HG03469 (cell line): ENCODE measurements at regions not wholly inside any gene's neighbourhood (a gene's known extent, or its start where the extent isn't known, plus 50 kb on each side); places are given as distances from the start of the nearest gene placed in this dataset.

Experiments
- ATAC-seq: cut with Tn5 transposase; IDR thresholded peaks from one replicate; pipeline ENCODE4 v1.9.1; 2021; ENCODE audit warnings: mild to moderate bottlenecking, moderate library complexity, moderate number of reproducible peaks; ENCODE audit not compliant: unreplicated experiment

GRCh38 chr10:3551761-3552160, 233.2 kb downstream of the KLF6 start:
- no peak for ATAC-seq

GRCh38 chr10:3549118-3549517, 235.9 kb downstream of the KLF6 start:
- no peak for ATAC-seq

- no peak for ATAC-seq
These were observed 236.3 kb downstream of the KLF6 start for GRCh38 chr10:3548702-3549101.

GRCh38 chr10:3548076-3548475, 236.9 kb downstream of the KLF6 start:
- ATAC-seq: no peak

- ATAC-seq: no peak
These were observed 240.4 kb downstream of the KLF6 start for GRCh38 chr10:3544561-3544960.

- no peak for ATAC-seq
These were observed 242.8 kb downstream of the KLF6 start for GRCh38 chr10:3542185-3542611.

GRCh38 chr10:3539696-3540383, 245.2 kb downstream of the KLF6 start:
- no peak for ATAC-seq

GRCh38 chr10:3538656-3539531, 246.1 kb downstream of the KLF6 start:
- ATAC-seq: no peak

GRCh38 chr10:3538291-3538655, 246.7 kb downstream of the KLF6 start:
- no peak for ATAC-seq

GRCh38 chr10:3537518-3537917, 247.5 kb downstream of the KLF6 start:
- ATAC-seq: no peak

GRCh38 chr10:3535001-3535400, 250.0 kb downstream of the KLF6 start:
- no peak for ATAC-seq

GRCh38 chr10:3534433-3534832, 250.6 kb downstream of the KLF6 start:
- ATAC-seq: no peak

- ATAC-seq: no peak
These were observed 251.7 kb downstream of the KLF6 start for GRCh38 chr10:3533296-3533695.

GRCh38 chr10:3532644-3533043, 252.4 kb downstream of the KLF6 start:
- no peak for ATAC-seq

GRCh38 chr10:3531670-3532069, 253.3 kb downstream of the KLF6 start:
- ATAC-seq: no peak

- ATAC-seq: no peak
These were observed 254.0 kb downstream of the KLF6 start for GRCh38 chr10:3530783-3531645.

- no peak for ATAC-seq
These were observed 254.7 kb downstream of the KLF6 start for GRCh38 chr10:3530346-3530745.

GRCh38 chr10:3529691-3530090, 255.3 kb downstream of the KLF6 start:
- no peak for ATAC-seq

- ATAC-seq: no peak
These were observed 256.1 kb downstream of the KLF6 start for GRCh38 chr10:3528823-3529403.

GRCh38 chr10:3528271-3528670, 256.7 kb downstream of the KLF6 start:
- no peak for ATAC-seq

GRCh38 chr10:3527869-3528268, 257.1 kb downstream of the KLF6 start:
- no peak for ATAC-seq
